ENCODE measurements at regions not wholly inside any gene's neighbourhood (a gene's known extent, or its start where the extent isn't known, plus 50 kb on each side); places are given as distances from the start of the nearest gene placed in this dataset.
"Not testable (repeated sequence)": the region's sequence is repeated elsewhere in the genome, so short reads cannot be mapped to it uniquely, and the experiment has no call there.

DNA sequence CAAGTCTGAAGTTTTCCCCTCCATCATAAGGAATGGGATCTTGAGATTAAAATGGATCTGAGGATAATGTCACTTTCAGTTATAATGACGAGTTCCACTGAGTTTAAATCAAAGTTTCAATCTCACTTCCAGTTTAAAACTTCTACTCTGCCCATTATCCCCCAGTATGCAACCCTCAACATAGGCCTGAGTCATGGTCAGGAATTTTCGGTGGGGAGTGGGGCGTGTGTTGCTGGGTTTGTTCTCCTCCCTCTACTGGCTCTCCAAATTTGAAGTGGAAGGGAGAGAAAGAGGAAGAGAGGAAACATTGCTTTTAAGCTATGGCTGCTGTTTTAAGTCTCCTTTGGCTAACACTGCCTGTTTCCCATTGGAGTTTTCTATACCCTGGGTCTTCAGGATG, 152.9 kb downstream of the TM2D1 start:
- DNase-seq, result no peak

DNA sequence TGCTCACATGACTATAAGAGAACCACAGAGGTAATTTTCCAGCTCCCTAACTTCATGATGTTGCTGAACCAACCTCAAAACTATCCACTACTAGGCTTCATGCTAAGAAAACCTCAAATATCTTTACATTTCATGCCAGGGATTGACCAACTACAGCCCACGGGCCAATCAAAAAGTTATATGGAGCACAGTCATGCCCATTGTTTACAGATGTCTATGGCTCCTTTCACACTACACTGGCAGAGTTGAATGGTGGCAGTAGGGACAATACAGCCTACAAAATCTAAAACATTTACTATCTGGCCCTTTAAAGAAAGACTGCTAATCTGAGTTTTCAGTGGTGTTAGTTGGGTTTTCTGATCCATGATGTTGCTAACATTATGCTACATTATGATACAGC, 154.8 kb downstream of the TM2D1 start:
- DNase-seq, result no peak

DNA sequence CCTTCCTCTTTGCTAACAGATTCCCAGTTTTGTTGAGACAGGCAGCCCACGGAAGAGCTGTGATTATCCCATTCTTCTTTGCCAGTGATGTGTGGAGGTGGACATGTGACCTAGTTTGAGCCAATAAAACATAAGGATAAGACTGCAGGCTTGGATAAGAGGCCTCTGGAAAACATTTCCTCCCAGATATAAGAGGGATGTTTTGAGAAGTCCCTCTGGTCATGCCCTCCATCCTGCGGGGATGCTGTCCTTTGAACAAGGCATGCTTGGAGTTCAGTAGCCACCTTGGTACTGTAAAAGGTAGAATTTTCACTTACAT, 155.7 kb downstream of the TM2D1 start:
- no peak for DNase-seq

DNA sequence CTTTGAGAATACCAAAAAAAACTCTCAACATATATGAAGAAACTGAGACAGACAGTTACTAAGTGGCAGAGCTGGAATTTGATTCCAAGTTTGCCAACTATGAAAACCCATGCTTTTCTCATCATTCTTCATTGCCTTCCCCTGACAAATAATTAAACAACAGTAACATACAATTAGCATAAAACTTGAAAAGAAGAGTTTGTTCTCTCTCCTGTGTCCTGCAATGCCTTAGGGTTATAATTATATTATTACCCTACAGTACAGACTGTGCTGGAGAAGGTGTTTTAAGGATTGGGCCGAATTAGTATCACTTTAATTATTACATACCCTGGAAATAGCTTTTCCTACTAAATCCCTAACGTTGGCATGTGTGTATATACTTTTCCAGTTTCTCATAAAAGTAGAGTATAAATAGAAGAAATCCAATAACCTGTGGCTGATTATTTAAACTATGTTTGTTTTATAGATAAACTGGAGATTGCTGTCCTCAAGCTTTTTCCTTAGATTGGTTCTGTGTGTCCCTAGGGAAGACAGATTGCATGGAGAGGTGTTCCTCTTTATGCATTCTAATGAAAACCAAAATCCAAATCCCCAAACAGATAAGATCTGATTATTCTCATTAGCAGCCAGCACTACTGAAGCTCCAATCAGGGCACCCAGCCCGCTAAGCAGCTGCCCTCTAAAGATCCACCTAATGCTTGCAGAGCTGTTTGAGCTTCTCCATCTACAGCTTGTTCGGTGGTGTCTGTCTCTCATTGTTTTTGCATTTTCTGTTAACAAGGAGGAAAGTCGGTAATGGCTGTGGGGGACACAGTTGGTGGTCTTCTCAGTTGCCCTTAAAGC, 156.3 kb downstream of the TM2D1 start:
- no peak for DNase-seq

DNA sequence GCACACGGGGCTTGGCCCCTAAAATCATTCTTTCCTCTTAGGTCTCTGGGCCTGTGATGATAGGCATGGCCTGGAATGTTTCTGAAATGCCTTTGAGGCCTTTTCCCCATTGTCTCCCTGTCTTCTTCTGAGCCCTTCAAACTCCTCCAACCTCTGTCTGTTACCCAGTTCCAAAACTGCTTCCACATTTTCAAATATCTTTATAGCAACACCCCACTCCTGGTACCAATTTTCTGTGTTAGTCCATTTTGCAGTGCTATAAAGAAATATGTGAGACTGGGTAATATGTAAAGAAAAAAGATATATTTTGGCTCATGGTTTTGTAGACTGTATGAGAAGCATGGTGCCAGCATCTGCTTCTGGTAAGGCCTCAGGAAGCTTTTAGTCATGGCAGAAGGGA, 158.8 kb downstream of the TM2D1 start:
- no peak for DNase-seq

DNA sequence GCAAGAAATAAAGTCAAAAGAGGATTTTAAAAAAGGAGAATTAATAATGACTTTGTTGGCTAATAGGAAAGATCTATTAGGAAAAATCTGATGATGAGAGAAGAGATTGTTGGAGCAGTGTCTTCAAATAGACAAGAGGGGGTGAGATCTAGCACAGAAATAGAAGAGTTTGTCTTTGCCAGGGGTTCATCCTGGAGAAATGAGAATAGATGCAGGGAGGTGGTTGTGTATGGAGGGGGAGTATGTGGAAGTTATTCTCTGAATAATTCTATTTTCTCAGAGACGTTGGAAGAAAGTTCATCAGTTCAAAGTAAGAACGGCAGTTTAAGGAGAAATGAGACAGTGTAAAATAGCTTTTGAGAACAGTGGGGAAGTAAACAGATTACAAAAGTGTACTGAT, 161.3 kb downstream of the TM2D1 start:
- DNase-seq, result no peak

DNA sequence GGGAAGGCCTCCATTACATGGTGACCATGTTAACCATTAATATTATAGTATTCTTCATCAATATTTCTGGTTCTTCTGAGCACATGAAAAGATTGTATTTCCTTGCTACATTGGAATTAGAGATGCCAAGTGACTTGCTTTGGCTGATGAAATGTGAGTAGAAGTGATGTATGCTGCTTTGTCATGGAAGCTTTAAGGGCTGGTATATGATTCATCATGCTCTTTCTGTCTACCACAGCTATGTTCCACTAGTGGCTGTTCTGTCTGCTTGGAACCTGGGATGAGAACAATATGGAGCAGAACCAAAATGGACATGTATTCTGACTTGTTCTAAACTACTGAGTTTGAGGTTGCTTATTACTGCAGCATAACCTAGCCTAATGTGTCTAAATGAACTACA, 163.3 kb downstream of the TM2D1 start:
- no peak for DNase-seq

DNA sequence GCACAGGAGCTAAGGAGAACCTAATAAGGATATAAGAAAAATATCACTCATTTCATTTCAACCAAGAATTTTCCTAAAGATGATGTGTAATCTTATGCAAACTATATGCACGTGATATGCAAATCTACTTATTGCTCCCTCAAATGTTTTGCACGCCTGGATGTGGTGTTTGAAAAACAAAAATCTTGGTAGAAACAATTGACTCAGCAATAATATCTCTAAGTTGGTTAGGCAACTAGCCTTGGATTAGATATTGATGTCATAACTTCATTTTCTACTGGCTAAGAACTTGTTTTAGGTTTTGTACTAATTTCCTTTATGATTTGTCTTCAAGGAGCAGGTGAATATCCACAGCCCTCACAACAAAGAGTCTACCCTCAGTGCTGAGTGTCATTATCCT, 164.6 kb downstream of the TM2D1 start:
- no peak for DNase-seq

DNA sequence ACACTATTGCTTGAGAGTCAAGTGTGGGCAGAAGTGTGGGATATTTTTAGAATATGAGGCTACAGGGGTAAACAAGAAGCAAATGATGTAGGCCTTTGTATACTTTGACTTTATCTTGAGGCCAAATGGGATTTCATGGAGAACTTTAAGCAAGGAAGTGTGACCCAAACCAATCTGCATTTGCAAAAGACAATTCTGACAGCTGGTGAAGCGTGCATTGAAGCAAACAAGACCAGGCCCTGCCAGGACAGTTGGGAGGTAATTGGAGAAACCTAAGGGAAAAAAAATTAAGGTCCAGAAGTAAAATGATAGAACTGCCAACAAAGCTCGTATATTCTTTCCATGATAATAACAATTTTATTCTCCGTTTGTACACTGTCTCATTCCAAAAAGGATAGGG, 168.3 kb downstream of the TM2D1 start:
- DNase-seq, result no peak

DNA sequence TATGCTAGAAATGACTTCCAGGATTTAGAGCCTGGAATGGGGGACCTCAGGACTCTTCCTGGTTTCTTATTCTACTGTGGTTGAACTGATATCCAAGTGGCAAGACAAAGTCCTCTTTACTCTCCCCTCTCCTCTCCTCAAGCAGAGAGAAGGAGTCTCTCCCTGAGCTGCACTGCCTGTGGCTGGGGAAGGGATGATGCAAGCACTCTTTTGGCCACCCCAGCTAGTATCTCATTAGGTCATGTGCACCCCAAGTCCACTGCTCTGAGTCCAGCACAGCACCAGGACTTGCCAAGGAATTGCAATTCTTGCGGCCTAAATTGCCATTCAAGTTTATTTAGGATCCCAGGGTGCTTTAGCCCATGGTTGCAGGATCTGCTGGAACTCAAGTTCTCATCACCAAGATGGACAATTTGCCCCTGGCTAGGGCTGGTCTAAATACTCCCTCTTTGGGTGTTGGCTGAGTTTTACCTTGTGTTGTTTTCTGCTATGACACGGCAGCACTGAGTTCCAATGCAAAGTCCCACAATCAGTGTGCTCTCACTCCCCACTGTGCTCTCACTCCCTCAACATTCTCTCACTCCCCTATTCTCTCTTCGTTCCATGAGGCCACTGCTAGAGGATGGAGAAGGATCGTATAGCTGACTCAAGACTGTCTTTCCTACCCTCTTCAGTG, 172.2 kb downstream of the TM2D1 start:
- no peak for DNase-seq

DNA sequence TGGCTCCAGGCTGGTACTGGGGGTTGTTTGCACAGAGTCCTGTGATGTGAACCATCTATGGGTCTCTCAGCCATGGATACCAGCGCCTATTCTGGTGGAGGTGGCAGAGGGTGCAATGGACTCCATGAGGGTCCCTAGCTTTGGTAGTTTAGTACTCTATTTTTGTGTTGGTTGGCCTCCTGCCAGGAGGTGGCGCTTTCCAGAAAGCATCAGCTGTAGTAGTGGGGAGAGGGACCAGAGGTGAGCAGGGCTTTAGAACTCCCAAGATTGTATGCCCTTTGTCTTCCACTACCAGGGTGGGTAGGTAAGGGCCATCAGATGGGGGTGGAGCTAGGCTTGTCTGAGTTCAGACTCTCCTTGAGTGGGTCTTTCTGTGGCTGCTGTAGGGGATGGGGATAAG, 177.6 kb downstream of the TM2D1 start:
- not testable (repeated sequence) for DNase-seq

DNA sequence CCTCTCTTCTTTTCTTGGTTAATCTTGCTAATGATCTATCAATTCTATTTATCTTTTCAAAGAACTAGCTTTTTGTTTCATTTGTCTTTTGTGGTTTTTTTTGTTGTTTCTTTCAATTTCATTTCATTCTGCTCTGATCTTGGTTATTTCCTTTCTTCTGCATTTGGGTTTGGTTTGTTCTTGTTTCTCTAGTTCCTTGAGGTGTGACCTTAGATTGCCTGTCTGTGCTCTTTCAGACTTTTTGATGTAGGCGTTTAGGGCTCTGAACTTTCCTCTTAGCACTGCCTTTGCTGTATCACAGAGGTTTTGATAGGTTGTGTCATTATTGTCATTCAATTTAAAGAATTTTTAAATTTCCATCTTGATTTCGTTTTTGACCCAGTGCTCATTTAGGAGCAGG, 180.1 kb downstream of the TM2D1 start:
- DNase-seq, result not testable (repeated sequence)

DNA sequence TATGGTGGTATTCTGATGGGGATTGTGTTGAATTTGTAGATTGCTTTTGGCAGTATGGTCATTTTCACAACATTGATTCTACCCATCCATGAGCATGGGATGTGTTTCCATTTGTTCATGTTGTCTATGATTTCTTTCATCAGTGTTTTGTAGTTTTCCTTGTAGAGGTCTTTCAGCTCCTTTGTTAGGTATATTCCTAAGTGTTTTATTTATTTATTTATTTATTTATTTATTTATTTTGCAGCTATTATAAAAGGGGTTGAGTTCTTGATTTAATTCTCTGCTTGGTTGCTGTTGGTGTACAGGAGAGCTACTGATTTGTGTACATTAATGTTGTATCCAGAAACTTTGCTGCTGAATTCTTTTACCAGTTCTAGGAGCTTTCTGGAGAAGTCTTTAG, 181.4 kb downstream of the TM2D1 start:
- DNase-seq, result not testable (repeated sequence)

DNA sequence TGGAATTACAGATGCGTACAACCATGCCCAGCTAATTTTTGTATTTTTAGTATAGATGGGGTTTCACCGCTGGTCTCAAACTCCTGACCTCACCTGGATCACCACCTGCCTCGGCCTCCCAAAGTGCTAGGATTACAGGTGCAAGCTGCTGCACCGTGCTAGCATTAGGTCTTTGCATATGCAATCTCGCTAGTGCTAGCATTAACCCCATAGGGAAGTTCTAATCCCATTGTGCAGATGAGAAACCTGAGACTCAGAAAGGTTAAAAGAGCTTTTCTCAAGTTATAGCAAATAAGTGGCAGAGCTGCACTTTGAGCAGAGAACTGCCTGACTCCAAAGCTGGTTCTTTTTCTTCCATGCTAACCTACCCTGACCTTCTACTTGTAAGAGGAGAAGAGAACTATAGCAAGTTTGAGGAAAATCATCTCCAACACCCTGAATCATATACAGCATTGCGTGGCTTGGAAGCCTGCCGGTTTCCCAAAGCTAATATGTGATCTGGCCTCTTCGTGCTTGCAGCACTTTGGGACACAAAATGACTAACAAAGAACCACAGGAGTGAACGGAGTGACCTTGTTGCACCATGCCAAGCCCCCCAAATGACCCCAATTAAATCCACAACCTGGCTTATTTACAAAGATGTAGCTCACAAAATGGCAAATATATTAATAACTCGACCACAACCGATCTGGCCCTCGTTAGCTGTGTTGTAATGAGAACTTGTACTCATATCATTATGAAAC, 185.1 kb downstream of the TM2D1 start:
- DNase-seq, result no peak

DNA sequence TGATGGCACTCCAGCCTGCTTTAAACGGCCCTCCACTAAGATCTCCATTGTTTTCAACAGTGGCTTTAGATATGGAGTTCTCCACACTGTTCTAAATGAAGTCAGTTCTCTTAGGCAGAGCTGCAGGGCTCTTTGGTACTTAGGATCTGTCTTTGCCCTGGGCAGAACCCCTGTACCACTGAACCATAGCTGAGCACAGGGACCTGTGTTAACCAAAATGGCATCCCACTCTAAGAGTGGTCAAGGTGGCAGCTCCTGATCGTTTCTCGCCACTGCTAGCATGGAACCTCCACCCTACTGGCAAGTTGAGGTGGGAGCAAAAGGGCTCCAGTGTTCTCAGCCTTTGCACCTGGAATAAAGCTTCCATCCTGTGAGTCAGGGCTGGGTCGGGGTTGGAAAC, 186.7 kb downstream of the TM2D1 start:
- DNase-seq, result no peak

DNA sequence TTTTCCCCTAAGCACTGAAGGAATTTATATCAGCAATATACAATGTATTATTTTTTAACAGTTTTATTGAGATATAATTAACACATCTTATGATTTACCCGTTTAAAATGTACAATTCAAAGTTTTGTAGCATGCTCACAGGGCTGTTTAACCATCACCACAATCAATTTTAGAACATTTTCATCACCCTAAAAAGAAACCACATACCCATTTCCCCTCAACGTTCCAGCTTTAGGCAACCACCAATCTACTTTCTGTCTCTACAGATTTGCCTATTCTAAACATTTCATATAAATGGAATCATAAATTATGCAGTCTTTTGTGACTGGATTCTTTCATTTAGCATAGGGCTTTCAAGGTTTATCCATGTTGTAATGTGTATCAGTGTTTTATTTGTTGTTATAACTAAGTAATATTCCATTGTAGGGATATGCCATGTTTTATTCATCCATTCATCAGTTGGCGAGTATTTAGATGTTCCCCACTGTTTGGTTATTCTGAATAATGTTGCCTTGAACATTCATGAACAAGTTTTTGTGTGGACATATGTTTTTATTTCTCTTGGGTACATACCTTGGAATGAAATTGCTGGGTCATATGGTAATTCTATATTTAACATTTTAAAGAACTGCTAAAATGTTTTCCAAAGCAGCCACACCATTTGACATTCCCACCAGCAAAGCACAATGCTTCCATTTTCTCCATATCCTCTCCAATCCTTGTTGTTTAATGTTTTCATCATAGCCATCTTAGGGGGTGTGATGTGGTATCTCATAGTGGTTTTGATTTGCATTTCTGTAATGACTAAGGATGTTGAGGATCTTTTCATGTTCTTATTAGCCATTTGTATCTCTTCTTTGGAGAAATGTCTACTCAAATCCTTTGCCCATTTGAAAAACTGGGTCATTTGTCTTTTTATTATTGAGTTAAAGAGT, 188.5 kb downstream of the TM2D1 start:
- no peak for DNase-seq

DNA sequence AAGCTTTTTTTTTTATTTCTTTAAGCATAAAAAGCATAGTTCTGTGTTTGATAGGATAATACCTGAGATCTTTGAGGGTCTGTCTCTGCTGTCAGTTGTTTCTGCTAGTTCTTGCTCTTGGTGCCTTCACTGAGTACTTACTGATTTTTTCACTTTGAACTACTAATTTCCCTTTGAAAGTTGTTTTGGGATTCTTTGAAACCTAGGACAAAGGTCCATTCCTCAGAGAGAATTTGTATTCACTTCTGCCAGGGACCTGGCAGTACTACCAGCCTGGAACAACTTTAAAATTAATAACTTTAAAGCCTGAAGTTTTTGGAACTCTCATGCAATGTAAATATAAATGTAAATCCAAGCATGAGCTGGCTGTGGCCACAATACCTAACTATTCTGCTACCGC, 190.1 kb downstream of the TM2D1 start:
- no peak for DNase-seq

DNA sequence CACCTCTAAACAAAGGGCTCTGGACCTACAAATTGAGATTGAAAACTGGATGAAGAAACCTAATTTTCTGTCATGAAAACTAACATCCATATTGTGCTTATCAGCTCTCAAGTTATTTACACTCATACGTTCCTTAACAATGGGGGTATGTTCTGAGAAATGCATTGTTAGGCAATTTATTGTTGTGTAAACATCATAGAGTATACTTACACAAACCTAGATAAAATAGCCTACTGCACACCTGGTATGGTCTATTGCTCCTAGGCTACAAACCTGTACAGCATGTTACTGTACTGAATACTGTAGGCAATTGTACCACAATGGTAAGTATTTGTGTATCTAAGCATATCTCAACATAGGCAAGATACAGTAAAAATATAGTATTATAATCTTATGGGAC, 191.4 kb downstream of the TM2D1 start:
- DNase-seq, result no peak

DNA sequence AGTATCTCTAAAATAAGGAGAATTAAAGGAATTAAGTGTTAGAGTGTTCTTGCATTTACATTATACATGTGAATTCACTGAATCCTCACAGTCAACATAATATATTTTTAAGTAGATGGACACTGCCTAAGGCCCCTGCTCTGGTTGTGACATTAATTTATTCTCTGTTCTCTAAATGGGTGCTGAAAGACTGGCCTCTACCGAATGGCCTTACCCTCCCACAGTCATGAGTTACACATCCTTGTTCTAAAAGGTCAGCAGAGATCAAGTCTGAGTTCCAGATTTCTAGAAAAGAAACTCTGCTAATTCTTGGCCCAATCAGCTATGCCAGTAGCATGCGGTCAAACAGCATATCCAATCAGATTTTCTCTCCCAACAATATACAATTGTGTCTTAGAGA, 193.2 kb downstream of the TM2D1 start:
- DNase-seq, result no peak

DNA sequence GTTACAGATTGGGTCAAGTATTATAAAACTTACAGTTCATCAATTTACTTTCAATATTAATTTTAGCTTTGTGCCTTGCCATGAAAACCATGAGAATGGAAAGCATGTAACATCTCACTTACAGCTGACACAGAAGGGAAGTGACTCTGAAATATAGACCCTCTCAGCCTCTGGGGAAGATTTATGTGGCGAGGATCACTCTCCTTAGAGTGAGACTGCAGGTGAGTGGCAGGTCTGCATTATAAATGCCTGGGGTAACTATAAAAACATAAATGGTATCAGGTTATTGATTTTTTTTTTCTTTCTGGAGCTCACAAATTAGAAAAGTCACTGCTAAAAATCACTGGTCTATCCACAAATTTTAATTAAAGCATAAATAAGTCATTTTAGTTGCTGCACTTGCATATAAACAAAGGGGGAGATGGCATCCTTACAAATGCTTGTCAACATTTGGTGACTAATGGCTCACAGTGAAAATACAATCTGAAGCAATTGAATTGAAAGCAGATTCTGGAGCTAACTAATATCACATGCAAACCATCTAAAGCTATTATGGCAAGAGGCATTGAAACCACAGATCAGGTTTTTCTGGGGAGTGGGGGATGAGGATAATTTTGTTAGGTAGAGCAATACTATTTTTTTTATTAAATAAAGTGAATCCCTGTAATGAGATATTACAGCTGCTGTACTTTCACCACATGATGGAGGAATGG, 200.9 kb downstream of the TM2D1 start:
- no peak for DNase-seq

DNA sequence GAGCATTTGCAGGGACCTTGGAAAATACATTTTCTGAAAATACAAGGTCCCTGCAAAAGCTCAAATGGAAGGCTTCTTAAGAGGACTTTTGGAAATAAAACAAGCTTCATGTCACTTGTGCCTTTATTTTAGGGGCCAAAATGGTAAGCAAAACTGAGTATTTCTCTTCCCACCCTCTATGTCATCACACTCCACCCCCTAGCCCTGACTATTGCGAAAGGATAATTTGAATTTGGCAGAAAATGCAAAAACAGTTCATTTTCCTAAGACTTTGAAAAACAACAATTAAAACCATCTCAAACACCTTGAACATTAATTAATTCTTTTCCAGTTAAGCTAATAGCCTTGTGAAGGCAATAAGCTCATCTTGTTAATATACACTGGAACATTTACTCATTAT, 201.7 kb downstream of the TM2D1 start:
- DNase-seq, result no peak

DNA sequence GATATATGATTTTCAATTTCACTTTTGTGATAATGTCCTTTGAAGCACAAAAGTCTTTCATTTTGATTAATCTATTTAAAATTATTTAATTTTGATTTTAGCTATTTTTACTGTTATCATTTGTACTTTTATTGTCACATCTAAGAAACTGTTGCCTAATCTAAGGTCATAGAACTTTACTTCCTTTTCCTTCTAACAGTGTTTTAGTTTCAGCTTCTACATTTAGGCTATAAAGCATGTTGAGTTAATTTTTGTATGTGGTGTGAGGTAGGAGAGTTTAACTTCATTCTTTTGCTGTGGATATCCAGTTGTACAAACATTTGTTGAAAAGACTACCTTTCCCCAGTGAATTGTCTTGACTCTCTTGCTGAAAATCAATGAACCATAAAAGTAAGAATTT, 204.5 kb downstream of the TM2D1 start:
- no peak for DNase-seq
